ENCODE measurements at regions not wholly inside any gene's neighbourhood (a gene's known extent, or its start where the extent isn't known, plus 50 kb on each side); places are given as distances from the start of the nearest gene placed in this dataset.

DNA sequence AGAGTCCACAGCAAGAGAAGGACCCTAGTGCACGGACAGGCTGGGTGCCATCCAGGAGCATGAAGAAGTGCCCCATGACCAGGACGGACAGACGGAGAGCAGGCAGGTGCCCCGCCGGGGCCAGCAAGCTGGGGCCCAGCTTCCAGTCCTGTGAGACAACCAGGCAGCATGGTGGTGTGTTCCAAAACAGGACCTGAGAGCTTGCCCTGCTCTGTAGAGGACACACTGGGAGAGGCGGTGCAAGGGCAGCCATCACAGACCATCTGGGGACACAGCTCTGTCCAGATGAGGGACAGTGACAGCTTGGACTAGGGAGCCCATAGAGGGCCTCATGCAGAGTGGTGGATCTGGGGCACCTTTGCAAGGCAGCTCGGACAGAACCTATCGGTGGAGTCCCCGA lies 279.8 kb downstream of the EIPR1 start:
- no peak for TF ChIP-seq RARB (CRISPR knock-in tag; IDR thresholded peaks at IDR 0.05)
- TF ChIP-seq ISL1 (CRISPR knock-in tag; IDR thresholded peaks at IDR 0.05) = no peak
- TF ChIP-seq TSHZ2 (CRISPR knock-in tag; IDR thresholded peaks at IDR 0.05) = no peak
- TF ChIP-seq TOX (CRISPR knock-in tag; IDR thresholded peaks at IDR 0.05; ENCODE audit: borderline replicate concordance) = no peak
- TF ChIP-seq ZFP30 (CRISPR knock-in tag; IDR thresholded peaks at IDR 0.05) = no peak
- TF ChIP-seq, protein P1, sequence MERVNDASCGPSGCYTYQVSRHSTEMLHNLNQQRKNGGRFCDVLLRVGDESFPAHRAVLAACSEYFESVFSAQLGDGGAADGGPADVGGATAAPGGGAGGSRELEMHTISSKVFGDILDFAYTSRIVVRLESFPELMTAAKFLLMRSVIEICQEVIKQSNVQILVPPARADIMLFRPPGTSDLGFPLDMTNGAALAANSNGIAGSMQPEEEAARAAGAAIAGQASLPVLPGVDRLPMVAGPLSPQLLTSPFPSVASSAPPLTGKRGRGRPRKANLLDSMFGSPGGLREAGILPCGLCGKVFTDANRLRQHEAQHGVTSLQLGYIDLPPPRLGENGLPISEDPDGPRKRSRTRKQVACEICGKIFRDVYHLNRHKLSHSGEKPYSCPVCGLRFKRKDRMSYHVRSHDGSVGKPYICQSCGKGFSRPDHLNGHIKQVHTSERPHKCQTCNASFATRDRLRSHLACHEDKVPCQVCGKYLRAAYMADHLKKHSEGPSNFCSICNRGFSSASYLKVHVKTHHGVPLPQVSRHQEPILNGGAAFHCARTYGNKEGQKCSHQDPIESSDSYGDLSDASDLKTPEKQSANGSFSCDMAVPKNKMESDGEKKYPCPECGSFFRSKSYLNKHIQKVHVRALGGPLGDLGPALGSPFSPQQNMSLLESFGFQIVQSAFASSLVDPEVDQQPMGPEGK (CRISPR knock-in tag; IDR thresholded peaks at IDR 0.05; ENCODE audit: borderline replicate concordance) = no peak
- TF ChIP-seq CSRNP3 (CRISPR knock-in tag; IDR thresholded peaks at IDR 0.05) = no peak
- TF ChIP-seq ZNF565 (CRISPR knock-in tag; conservative IDR thresholded peaks at IDR 0.05; ENCODE audit: low read depth) = no peak
- no peak for TF ChIP-seq ESRRG (CRISPR knock-in tag; IDR thresholded peaks at IDR 0.05)
- no peak for TF ChIP-seq BACH2 (CRISPR knock-in tag; IDR thresholded peaks at IDR 0.05; ENCODE audit: borderline replicate concordance)
- TF ChIP-seq SNAI2 (CRISPR knock-in tag; IDR thresholded peaks at IDR 0.05) = no peak
- no peak for TF ChIP-seq GLIS3 (CRISPR knock-in tag; IDR thresholded peaks at IDR 0.05)
- no peak for TF ChIP-seq ZNF8 (CRISPR knock-in tag; IDR thresholded peaks at IDR 0.05)
- TF ChIP-seq, protein P2, sequence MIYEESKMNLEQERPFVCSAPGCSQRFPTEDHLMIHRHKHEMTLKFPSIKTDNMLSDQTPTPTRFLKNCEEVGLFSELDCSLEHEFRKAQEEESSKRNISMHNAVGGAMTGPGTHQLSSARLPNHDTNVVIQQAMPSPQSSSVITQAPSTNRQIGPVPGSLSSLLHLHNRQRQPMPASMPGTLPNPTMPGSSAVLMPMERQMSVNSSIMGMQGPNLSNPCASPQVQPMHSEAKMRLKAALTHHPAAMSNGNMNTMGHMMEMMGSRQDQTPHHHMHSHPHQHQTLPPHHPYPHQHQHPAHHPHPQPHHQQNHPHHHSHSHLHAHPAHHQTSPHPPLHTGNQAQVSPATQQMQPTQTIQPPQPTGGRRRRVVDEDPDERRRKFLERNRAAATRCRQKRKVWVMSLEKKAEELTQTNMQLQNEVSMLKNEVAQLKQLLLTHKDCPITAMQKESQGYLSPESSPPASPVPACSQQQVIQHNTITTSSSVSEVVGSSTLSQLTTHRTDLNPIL (CRISPR knock-in tag; IDR thresholded peaks at IDR 0.05; ENCODE audit: low read depth) = no peak
- TF ChIP-seq CSDC2 (CRISPR knock-in tag; IDR thresholded peaks at IDR 0.05) = no peak
- TF ChIP-seq ZNF70 (CRISPR knock-in tag; IDR thresholded peaks at IDR 0.05) = no peak
- TF ChIP-seq ZC3H10 (CRISPR knock-in tag; IDR thresholded peaks at IDR 0.05) = no peak
- no peak for TF ChIP-seq OSR1 (CRISPR knock-in tag; IDR thresholded peaks at IDR 0.05)
- TF ChIP-seq PPARA (CRISPR knock-in tag; IDR thresholded peaks at IDR 0.05; ENCODE audit: borderline replicate concordance) = no peak
- ATAC-seq = no peak

DNA sequence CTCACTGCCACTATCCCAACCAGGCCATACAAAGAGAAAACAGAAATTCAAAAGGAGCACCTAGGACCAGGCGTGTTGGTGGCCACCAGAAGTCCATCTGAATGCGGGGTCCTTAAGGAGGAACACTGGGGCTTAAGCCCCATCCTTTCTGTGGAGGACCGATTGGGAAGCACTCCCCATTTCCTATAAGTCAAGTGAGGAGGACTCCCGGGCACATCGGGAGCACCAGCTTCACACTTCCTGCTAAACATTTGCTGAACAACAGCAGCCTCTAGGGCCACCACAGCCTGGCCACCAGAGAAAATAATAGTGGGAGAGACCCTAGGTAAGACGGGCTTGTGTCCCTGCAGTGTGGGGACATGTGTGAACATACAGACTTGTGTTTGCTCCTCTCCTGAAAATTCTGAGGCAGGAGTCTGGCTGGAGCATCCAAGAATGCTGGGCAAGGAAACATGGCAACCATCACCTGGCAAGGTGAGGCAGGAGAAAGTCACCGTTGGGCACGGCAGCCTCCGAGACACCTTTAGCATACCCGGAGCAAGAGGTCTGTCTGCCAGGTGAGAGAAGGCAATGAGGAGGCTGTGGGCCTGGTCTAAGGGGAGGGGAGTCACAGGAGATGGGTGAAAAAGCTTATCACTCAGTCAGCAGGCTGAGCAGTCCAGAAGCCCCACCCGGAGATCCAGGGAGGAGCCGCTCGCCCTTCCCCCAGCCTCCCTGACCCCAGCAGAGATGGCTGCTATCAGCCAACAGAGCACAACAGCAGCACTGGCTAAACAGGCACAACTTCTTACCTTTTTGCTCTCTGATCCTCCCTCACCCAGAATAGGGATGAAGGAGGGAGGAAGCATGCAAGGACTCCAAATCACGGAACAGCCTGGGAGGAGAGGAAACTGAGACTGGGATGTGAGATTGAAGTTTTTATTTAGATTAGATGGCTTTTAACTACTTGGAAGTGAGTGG lies 282.3 kb downstream of the EIPR1 start:
- TF ChIP-seq CSDC2 (CRISPR knock-in tag; IDR thresholded peaks at IDR 0.05) (no peak), ARNTL (CRISPR knock-in tag; IDR thresholded peaks at IDR 0.05; ENCODE audit: borderline replicate concordance, low read depth) (no peak), RARB (CRISPR knock-in tag; IDR thresholded peaks at IDR 0.05) (no peak), ZC3H10 (CRISPR knock-in tag; IDR thresholded peaks at IDR 0.05) (no peak), ZNF70 (CRISPR knock-in tag; IDR thresholded peaks at IDR 0.05) (no peak), OSR1 (CRISPR knock-in tag; IDR thresholded peaks at IDR 0.05) (no peak)
- TF ChIP-seq, protein P3, sequence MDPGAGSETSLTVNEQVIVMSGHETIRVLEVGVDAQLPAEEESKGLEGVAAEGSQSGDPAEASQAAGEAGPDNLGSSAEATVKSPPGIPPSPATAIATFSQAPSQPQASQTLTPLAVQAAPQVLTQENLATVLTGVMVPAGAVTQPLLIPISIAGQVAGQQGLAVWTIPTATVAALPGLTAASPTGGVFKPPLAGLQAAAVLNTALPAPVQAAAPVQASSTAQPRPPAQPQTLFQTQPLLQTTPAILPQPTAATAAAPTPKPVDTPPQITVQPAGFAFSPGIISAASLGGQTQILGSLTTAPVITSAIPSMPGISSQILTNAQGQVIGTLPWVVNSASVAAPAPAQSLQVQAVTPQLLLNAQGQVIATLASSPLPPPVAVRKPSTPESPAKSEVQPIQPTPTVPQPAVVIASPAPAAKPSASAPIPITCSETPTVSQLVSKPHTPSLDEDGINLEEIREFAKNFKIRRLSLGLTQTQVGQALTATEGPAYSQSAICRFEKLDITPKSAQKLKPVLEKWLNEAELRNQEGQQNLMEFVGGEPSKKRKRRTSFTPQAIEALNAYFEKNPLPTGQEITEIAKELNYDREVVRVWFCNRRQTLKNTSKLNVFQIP (CRISPR knock-in tag; IDR thresholded peaks at IDR 0.05; ENCODE audit: borderline replicate concordance, low read depth) = no peak
- ATAC-seq = no peak

Data from SK-N-SH treated with all-trans-retinoic acid at 6 μM for 48 hours (cell line).